ENCODE measurements at regions not wholly inside any gene's neighbourhood (a gene's known extent, or its start where the extent isn't known, plus 50 kb on each side); places are given as distances from the start of the nearest gene placed in this dataset.
A peak's percentile ranks its signal among the peaks of the same experiment; 100 is the strongest.

GRCh38 chr2:56021579-56021978, 98.0 kb upstream of the EFEMP1 start:
- H3K27me3 ChIP-seq, result no peaks in the 10 kb centered on the region
- intact Hi-C loops (cut with DNase I), result no loop called here
- H3K36me3 ChIP-seq (replicated peaks in 1 of 2; ENCODE audit: insufficient read depth in 1 of 2, low read depth in 2 of 2), result no peaks in the 10 kb centered on the region
- TF ChIP-seq CTCF (IDR thresholded peaks at IDR 0.05) (no peak), POLR2A (IDR thresholded peaks at IDR 0.05) (no peak)
- no peaks in the 10 kb centered on the region for H3K9me3 ChIP-seq
- H3K27ac ChIP-seq, result peak overlapping the region; percentile 63 to 80 (median 72)
- H3K4me1 ChIP-seq, result peaks cover 54% of the 10 kb centered on the region
- DNase-seq (no peak), ATAC-seq (no peak)
- WGBS, 2 donors, result 64 to 65% methylated on average over 5 of the region's 5 CpGs
- H3K4me3 ChIP-seq, result no peak overlapping the region

GRCh38 chr2:56025469-56026193, 102.0 kb upstream of the EFEMP1 start:
- intact Hi-C loops (cut with DNase I), result no loop called here
- WGBS, 2 donors, result 42 to 55% methylated on average over 1 of the region's 1 CpG

GRCh38 chr2:56026828-56027227, 103.2 kb upstream of the EFEMP1 start:
- Histone ChIP-seq H3K27me3 (no peaks in the 10 kb centered on the region), H3K36me3 (replicated peaks in 1 of 2; ENCODE audit: insufficient read depth in 1 of 2, low read depth in 2 of 2) (no peaks in the 10 kb centered on the region), H3K9me3 (no peaks in the 10 kb centered on the region), H3K27ac (peak overlapping the region; percentile 27 to 55 (median 43)), H3K4me3 (no peak overlapping the region), H3K4me1 (peaks cover 40% of the 10 kb centered on the region)
- TF ChIP-seq CTCF (IDR thresholded peaks at IDR 0.05) (peak in 1 of 7 experiments; percentile 3), POLR2A (IDR thresholded peaks at IDR 0.05) (no peak)
- ATAC-seq (peak; percentile 83), DNase-seq (peak in 3 of 4 donors; percentile 38 to 62 (median 55))
- 17 to 29% methylated on average over 2 of the region's 2 CpGs for WGBS, 2 donors
- intact Hi-C loops (cut with DNase I), result no loop called here

More at GRCh38 chr2:56025469-56026193, 102.0 kb upstream of the EFEMP1 start:
- no peaks in the 10 kb centered on the region for H3K36me3 ChIP-seq (replicated peaks in 1 of 2; ENCODE audit: insufficient read depth in 1 of 2, low read depth in 2 of 2)
- TF ChIP-seq POLR2A (IDR thresholded peaks at IDR 0.05), result no peak
- DNase-seq (peak in 1 of 4 donors; percentile 30), ATAC-seq (no peak)
- no peak overlapping the region for H3K4me3 ChIP-seq
- H3K4me1 ChIP-seq, result peaks cover 45% of the 10 kb centered on the region
- H3K27ac ChIP-seq, result peak overlapping the region; percentile 27 to 55 (median 40)
- H3K9me3 ChIP-seq, result no peaks in the 10 kb centered on the region
- no peaks in the 10 kb centered on the region for H3K27me3 ChIP-seq

GRCh38 chr2:56030062-56030461, 106.5 kb upstream of the EFEMP1 start:
- intact Hi-C loops (cut with DNase I), result no loop called here
- Histone ChIP-seq H3K27ac (no peak overlapping the region), H3K4me3 (no peak overlapping the region), H3K9me3 (no peaks in the 10 kb centered on the region), H3K4me1 (peaks cover 27% of the 10 kb centered on the region), H3K36me3 (replicated peaks in 1 of 2; ENCODE audit: insufficient read depth in 1 of 2, low read depth in 2 of 2) (no peaks in the 10 kb centered on the region), H3K27me3 (no peaks in the 10 kb centered on the region)
- ATAC-seq, result no peak
- 88 to 90% methylated on average over 5 of the region's 5 CpGs for WGBS, 2 donors
- TF ChIP-seq POLR2A (IDR thresholded peaks at IDR 0.05) (no peak), CTCF (IDR thresholded peaks at IDR 0.05) (no peak)
- no peak for DNase-seq

- no peaks in the 10 kb centered on the region for H3K9me3 ChIP-seq
- intact Hi-C loops (cut with DNase I), result no loop called here
- no peak for TF ChIP-seq POLR2A (IDR thresholded peaks at IDR 0.05)
- no peak for TF ChIP-seq CTCF (IDR thresholded peaks at IDR 0.05)
- no peak overlapping the region for H3K27ac ChIP-seq
- no peaks in the 10 kb centered on the region for H3K36me3 ChIP-seq (replicated peaks in 1 of 2; ENCODE audit: insufficient read depth in 1 of 2, low read depth in 2 of 2)
- H3K4me1 ChIP-seq, result peaks cover 20% of the 10 kb centered on the region
- H3K27me3 ChIP-seq, result no peaks in the 10 kb centered on the region
- DNase-seq (no peak), ATAC-seq (no peak)
- no peak overlapping the region for H3K4me3 ChIP-seq
- WGBS, 2 donors, result 88 to 96% methylated on average over 5 of the region's 5 CpGs
These were observed 107.3 kb upstream of the EFEMP1 start for GRCh38 chr2:56030901-56031300.
